ENCODE measurements at regions not wholly inside any gene's neighbourhood (a gene's known extent, or its start where the extent isn't known, plus 50 kb on each side); places are given as distances from the start of the nearest gene placed in this dataset.
"Not testable (repeated sequence)": the region's sequence is repeated elsewhere in the genome, so short reads cannot be mapped to it uniquely, and the experiment has no call there.

GRCh38 chr15:93823971-93824913 lies 407.1 kb upstream of the MCTP2 start:
- no peak for DNase-seq (ENCODE audit: low spot score)

GRCh38 chr15:93820566-93820965 lies 410.8 kb upstream of the MCTP2 start:
- DNase-seq (ENCODE audit: low spot score), result no peak

GRCh38 chr15:93819826-93820225 lies 411.5 kb upstream of the MCTP2 start:
- no peak for DNase-seq (ENCODE audit: low spot score)

GRCh38 chr15:93816815-93817214 lies 414.5 kb upstream of the MCTP2 start:
- no peak for DNase-seq (ENCODE audit: low spot score)

GRCh38 chr15:93811305-93811704 lies 420.1 kb upstream of the MCTP2 start:
- DNase-seq (ENCODE audit: low spot score), result no peak

GRCh38 chr15:93809516-93809915 lies 421.8 kb upstream of the MCTP2 start:
- no peak for DNase-seq (ENCODE audit: low spot score)

- no peak for DNase-seq (ENCODE audit: low spot score)
Measured at GRCh38 chr15:93803421-93804152, 427.8 kb upstream of the MCTP2 start.

GRCh38 chr15:93801206-93801605 lies 430.2 kb upstream of the MCTP2 start:
- DNase-seq (ENCODE audit: low spot score), result no peak

GRCh38 chr15:93800805-93801204 lies 430.6 kb upstream of the MCTP2 start:
- no peak for DNase-seq (ENCODE audit: low spot score)

GRCh38 chr15:93789441-93789840 lies 441.9 kb upstream of the MCTP2 start:
- no peak for DNase-seq (ENCODE audit: low spot score)

- DNase-seq (ENCODE audit: low spot score), result no peak
Measured at GRCh38 chr15:93780073-93780472, 451.3 kb upstream of the MCTP2 start.

- no peak for DNase-seq (ENCODE audit: low spot score)
Measured at GRCh38 chr15:93779341-93779740, 452.0 kb upstream of the MCTP2 start.

- DNase-seq (ENCODE audit: low spot score), result no peak
Measured at GRCh38 chr15:93771196-93772030, 459.9 kb upstream of the MCTP2 start.

- no peak for DNase-seq (ENCODE audit: low spot score)
Measured at GRCh38 chr15:93770788-93771187, 460.6 kb upstream of the MCTP2 start.

- no peak for DNase-seq (ENCODE audit: low spot score)
Measured at GRCh38 chr15:93762036-93762435, 469.3 kb upstream of the MCTP2 start.

GRCh38 chr15:93759629-93760028 lies 471.7 kb upstream of the MCTP2 start:
- DNase-seq (ENCODE audit: low spot score), result no peak

- no peak for DNase-seq (ENCODE audit: low spot score)
Measured at GRCh38 chr15:93758824-93759223, 472.5 kb upstream of the MCTP2 start.

- no peak for DNase-seq (ENCODE audit: low spot score)
Measured at GRCh38 chr15:93748710-93749109, 482.7 kb upstream of the MCTP2 start.

GRCh38 chr15:93734976-93735375 lies 496.4 kb upstream of the MCTP2 start:
- not testable (repeated sequence) for DNase-seq (ENCODE audit: low spot score)

- DNase-seq (ENCODE audit: low spot score), result no peak
Measured at GRCh38 chr15:93730724-93731123, 500.6 kb upstream of the MCTP2 start.

GRCh38 chr15:93722165-93722564 lies 509.2 kb upstream of the MCTP2 start:
- DNase-seq (ENCODE audit: low spot score), result no peak

- no peak for DNase-seq (ENCODE audit: low spot score)
Measured at GRCh38 chr15:93720607-93721006, 510.8 kb upstream of the MCTP2 start.

Data from AG08396 (cell line).